NCI-H1092 (cell line): ENCODE measurements at regions not wholly inside any gene's neighbourhood (a gene's known extent, or its start where the extent isn't known, plus 50 kb on each side); places are given as distances from the start of the nearest gene placed in this dataset.
A peak's percentile ranks its signal among the peaks of the same experiment; 100 is the strongest.
"Not testable (repeated sequence)": the region's sequence is repeated elsewhere in the genome, so short reads cannot be mapped to it uniquely, and the experiment has no call there.

Experiments
- DNase-seq: peaks from one replicate; lab custom pipeline; 2025; lab: John Stamatoyannopoulos, UW

DNA sequence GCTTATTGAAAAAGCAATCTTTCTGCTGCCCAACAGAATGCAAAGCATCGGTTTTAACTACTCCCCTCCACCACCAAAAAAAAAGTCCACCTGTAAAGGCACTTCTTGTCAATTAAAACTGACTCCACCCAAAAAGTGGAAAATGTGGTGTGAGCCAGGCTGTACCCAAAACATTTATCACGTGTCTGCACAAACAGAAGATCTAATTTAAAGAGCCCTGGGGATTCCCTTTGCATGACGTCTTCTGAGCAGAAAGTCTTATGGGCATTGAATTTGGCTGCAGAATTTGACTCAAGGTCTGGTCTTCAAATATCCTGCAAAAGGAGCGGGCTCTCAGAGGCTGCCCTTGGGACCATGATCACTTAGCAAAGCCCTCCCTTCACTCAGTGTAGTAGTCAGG is 358.3 kb upstream of the KLHL29 start:
- DNase-seq, result no peak

DNA sequence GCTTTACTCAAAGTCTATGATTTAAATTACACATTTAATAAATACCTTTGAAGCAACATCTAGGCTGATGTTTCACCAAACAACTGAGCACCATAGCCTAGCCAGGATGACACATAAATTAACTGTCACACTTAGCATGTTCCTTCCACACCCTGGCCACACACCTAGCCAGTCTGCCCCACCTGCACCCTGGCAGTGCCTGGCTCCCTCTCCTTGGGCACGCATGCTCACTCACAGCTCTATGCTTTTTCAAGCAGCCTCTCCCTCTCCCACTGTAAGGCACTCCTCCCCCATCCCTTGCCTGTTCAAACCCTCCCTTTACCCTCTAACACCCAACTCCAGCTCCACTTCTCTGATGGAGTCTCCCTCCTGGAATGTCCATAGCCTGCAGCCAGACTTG is 357.6 kb upstream of the KLHL29 start:
- DNase-seq, result no peak

DNA sequence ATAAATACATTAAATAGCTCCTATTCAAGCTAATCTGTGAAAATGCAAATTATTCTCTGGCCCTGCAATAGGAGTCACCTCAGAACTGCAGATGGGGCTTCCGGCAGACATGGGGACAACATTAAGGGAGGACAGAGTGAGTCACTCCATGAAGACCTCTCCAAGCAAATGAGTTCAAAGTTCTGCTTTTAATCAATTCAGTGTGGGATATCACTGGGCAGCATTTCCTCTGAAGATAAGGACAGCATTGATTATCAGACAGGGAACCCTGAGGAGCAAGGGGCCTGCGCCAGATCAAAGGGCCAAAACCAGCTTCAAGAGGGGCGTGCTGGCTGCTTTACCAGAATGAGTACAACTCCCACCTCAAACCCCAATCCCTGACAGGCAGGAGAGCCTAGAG is 356.9 kb upstream of the KLHL29 start:
- no peak for DNase-seq

DNA sequence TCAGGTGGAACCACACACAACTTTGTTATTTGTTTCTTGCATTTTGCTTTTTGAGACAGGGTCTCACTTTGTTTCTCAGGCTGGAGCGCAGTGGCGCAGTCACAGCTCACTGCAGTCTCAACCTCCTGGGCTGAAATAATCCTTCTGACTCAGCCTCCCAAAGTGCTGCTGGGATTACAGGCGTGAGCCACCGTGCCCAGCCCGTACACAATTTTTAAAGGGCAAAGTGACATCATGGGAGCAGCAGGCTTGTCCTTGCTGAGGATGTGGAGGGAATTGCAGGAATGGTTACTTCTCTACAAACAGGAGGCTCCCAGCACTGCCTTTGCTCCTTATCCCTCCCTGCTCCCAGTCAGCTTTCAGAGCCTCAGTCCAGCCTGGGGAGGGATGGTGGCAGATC is 355.9 kb upstream of the KLHL29 start:
- no peak for DNase-seq

DNA sequence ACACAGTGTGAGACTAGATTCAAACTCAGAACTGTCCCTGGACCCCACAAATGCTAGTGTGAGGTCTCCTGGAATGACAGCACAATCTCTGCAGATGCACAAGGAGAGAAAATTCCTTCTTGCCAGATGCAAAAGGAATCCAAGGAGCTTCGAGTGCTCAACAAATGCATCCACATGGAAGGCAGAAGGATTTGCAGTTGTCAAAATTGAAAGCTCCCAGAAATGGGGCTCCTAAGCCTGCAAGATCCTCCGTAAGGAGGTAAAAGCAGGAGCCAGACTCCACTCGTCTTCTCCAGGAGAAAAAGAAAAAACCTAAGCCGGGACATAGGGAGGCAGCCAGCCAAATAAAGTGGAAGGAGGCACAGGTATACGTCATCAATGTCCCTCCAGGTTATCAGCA is 355.0 kb upstream of the KLHL29 start:
- no peak for DNase-seq

DNA sequence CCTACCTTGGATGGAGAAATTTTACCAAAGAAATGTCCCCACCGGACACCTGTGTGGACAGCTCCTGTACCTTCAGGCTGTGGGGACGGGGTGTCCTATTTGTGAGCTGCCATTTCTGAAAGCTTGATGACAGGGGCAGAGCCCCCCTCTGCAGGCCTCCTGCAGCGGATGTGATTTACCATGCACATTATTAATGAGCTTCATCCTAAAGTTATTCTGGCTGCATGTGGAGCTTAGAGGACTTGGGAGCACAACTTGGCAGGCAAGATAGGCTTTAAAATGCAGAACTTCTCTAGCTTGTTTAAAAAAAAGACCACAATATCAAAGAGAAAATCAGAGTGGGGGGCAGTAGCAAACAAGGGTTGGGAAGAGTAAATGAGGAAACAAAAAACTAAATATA is 350.0 kb upstream of the KLHL29 start:
- no peak for DNase-seq

DNA sequence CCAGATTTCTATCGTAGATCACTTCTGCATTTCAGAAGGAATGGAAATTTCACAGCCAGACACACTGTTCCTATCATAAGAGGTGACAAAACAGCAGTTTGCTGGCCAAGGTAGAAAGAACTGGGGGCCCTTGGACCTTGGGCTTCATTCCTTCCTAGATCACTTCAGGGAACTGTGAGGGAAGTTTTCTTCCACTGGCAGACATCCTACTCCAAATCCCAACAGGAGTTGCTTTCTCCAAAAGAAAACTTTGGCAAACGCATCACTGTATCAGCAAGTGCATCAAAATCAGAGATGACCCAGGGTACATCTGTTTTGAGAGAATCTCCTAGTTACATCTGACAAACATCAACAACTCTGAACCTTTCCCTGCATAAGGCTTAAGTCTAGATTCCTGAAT is 348.4 kb upstream of the KLHL29 start:
- no peak for DNase-seq

DNA sequence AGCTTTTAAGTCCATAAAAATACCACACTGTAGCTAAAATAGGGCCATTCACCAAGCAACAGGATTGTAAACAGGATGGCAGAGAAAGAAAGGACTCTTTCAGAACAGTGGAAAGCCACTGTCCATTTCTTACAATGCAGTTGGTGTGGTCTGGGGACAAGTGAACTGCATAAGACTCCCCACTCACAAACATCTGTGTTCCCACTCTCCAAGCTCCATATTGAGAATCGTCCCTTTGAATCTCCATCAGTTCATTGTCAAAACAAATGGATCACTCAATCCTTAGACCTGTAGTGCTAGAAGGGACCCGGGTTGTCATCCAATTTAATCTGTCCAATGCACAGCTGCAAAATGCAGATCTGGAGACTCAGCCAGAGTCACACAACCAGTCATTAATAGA is 347.4 kb upstream of the KLHL29 start:
- DNase-seq, result no peak

DNA sequence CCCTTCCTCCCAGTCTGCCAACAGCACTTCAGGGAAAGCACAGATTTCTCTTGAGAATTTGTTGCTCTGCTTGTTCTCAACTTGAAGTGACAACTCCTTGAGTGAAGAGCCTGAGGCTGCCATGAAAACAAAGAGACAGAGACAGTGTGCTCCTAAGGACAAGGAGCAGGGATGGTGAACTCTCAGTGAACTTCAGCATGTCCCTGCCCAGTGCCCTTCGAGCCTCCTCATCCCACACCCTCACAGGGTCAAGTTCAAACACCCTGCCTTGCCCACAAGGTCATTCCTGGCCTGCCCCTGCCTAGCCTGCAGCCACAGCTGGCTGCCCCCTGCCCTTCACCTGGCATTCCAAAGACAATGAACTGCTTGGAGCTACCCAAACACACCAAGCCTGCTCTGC is 343.5 kb upstream of the KLHL29 start:
- no peak for DNase-seq

DNA sequence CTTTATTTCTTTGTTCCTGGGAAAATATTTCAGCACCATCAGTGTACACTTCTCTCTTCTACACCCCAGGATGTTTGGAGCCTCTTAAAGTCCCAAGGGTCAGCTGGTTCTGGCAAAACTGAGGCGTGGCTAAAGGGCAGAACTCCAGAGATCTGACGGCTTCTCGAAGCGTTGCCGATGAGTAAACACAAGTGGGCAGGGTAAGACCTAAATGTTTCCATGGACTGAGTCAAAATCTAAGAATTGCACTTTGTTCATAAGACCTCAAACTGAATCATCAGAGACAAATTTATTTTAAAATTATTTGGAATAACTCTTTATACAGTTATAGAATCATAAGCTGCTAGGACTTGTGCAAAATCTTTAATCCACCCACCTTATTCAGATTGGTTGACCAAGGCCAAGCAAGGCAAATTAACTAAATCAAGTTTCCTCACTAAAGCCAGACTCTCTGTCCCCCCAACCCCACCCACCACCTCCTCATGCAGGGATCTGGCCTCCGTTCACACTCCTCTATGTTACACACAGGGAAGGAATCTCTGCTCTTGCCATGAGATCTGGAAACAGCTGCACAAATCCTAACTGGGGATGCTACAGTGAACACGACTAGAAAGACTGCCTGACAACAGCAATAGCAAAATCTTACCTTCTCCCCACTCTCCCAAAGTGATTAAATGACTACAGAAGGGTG is 342.6 kb upstream of the KLHL29 start:
- DNase-seq, result no peak

DNA sequence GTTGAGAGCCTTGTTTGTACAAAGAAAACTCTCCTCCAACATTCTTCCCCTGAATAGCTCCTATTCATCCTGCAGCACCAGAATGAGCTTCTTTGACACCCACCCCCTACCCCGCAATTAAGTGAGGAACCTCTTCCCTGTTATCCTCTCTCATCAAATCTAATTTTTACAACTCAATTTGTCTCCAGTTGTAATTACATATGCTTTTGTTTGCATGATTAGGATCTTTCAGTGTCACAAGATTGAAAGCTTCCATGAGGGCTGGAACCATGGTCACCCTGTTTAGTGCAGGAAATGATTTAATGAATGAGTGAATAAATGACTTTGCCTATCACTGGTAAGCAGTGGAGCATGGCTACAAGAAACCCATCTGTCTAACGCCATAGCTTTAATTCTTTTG is 334.6 kb upstream of the KLHL29 start:
- DNase-seq, result no peak

DNA sequence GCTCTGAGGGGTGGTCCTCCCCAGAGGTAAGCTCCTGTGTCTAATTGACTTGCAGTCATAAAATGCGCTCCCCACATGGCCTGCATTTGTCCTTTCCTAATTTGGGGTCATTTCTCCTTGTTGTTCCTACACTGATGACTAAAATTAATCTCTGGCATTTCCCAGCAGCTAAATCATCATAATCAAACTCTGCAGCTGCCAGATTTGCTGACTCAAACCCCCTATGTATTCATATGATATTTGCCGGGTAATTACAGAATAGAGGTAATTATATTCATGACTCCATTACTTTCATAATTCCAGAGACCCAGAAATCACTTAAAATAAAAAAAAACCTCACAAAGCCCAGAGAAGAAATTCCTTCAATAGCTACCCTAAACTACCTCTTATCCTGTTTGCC is 331.4 kb upstream of the KLHL29 start:
- DNase-seq, result no peak

DNA sequence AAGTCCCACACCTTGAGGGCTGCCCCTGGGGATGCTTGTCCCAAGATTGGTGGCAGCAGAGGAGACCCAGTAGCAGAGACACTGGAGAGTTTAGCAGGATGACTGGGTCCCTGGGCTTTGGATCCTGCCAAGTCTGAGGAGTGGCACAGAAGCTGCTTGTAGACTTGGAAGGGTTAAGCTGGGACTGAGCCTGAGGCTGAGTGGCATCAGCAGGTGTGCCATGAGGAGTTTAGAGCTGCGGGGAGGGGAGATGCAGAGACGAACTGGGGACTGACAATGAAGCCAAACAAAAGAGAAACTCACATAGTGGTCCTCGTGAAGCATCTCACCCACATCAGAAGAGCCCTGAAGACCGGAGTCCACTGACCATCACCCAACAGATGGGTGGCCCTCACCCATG is 329.7 kb upstream of the KLHL29 start:
- DNase-seq, result no peak

DNA sequence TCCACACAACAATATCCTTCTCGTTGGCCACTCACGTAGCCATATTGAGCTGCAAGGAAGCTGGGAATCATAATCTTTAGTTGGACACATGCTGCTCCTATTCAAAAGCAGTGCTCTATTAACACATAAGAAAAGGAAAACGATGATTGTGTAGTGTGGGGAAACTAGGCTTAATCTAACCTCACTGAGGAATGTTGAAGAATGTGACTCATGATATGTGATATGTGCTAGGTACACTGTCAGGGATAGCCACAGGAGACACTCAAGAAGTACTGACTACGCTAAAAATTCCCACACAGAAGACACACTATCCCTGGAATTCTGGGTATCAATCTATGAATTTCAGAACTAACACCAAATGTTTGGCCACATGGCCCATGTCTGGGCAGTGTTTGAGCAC is 328.1 kb upstream of the KLHL29 start:
- not testable (repeated sequence) for DNase-seq

DNA sequence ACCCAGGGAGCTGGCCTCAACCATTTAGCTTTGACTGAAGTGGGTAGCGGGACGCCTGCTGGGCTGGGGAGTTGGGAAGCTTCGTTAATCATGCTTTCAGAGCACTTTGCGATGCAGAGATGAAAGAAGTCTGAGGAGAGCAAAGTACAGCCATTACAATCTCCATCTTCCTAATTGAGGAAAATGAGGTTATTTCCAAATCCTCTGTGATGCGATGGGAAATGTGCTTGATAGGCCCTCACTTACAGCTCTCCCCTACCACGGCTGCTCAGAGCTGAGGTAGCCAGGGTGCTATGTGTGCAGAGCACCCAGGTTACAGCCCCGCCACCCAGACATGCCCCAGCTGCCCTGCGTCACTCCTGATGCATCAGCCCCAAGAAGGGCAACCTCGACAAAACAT is 326.5 kb upstream of the KLHL29 start:
- DNase-seq, result no peak

DNA sequence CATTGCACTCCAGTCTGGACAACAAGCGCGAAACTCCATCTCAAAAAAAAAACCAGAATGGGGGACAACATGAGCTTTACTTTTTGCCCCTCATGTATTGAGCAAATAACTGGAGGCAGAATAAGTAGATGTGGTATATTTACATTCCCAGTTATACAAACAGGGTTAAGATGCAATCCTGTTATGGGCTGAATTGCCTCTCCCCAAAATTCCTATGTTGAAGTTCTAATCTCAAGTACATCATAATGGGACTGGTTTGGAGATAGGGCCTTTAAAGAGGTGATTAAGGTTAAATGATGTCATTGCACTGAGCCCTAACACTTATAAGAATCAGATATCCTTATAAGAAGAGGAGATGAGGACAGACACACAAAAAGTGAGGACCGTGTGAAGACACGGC is 319.8 kb upstream of the KLHL29 start:
- DNase-seq, result no peak

DNA sequence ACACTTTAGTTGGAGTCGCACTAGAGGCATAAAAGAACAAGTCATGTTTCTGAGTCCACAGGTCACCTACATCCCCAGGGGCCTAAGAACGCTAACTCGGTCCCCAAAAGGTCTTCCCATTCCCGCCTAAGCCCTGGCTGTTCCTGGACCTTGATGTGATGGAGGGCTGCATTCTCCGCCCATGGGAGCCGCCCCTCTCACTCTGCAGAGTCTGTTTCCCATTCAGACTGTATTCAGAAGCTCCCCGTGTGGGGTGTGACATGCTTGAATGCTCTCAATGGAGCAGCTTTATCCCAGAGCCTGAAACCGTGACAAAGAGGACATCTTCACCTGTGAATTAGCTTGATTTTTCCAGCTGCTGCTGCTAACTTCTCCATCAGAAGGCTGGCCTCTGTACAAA is 319.0 kb upstream of the KLHL29 start:
- DNase-seq, result no peak

DNA sequence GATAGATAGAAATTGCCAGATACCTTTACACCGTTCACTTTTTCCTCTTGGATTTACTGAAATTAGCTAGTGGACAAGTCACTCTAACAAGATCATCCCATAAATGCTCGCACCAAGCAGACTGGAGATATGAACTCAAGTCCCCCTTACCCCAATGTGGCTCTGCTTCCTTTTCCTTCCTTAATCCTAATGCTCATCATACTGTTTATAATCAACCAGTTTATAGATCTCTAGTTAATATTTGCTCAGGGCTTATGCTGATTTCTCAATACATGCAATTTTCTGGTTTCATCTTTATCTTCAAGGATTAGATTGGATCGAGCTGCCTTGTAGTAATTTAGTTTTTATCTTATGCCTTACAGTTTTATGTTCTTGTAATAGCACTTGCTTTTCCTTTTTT is 318.3 kb upstream of the KLHL29 start:
- DNase-seq, result no peak

DNA sequence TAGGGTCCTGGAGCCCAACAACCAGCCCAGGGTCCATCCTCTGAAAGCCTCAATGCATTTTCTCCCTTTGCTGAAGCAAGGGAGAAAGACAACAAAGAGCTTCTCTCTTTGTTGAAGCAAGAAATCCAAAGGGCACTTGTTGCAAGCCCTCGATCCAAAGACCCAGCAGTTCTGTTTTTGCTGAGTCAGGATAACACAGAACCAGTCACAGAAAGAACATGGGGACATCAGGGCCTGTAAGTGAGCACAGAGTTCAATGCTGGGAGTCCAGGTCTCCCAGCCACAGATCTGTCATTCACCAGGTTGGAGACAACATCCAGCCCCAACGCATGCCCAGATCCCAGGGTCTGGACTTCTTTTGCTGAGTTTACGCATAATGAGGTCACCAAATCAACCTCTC is 315.8 kb upstream of the KLHL29 start:
- no peak for DNase-seq

DNA sequence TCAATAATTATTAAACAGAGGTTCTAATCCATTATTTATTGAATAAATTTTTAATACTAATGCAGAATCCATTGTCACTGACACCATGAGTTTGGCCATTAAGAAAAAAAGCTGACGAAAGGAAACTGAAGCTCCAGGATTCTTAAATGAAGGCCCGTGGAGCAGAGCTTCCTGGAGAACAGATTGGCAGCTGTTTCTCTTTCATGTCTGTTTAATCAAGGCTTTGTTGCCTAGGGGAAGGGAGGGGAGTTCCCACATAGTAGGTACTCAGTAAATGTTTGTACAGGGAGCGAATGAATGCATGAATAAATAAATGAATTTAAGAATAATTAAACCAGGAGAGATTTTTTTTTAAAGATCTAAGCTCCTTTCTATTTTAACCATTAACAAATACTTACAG is 315.1 kb upstream of the KLHL29 start:
- peak; percentile 13 for DNase-seq

DNA sequence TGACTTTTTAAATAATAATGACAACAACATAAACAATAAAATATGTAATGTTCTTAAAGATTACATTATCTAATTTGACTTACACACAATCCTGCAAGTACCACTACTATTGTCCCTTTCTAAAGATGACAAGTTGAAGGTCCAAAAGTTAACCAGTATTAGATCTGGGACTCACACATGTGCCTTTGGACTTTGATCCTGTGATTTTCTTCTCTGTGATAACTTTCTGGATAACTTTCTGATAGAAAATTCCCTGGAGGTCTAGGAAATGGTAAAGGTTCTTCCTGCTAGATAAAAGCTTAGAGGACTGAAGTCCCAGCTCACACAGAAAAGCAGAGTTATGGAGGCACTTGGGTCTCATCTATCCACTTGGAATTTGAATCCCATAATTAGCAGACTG is 311.9 kb upstream of the KLHL29 start:
- DNase-seq, result no peak

DNA sequence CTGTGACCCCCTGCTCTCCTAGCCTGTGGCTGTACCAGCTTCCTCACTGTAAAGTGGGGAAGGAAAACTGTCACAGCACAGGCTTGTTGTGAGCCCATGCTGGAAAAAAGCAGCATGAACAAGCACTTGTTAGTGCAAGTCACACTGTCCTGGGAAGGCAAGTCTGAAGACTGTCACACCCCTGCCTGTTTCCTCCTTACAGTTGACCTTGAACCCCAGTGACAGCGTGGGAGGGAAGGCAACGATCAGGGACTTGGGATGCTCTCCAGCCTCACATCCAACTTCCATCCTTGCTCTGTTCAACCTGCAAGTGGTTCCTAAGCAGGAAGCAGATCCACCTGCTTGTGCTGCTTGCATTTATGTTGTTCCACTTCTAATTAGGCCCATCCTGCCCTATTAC is 311.3 kb upstream of the KLHL29 start:
- no peak for DNase-seq

DNA sequence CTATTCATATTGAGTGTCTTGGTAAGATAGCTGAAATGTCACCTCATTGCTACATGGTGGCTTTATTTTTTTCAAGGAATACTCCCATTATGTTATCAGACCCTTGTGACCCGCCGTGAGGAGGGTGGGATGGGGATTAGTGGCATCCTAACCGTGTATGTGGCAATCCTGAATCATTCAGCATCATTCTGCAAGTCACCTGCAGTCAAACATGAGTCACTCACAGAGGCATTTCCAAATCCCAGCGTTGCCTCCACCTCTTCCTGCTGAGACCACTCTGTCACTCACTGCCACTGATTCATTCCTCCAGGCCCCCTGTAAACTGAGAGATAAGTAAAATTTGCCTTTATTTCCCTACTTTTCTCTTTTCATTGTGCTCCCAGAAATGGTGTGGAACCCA is 307.4 kb upstream of the KLHL29 start:
- DNase-seq, result no peak

DNA sequence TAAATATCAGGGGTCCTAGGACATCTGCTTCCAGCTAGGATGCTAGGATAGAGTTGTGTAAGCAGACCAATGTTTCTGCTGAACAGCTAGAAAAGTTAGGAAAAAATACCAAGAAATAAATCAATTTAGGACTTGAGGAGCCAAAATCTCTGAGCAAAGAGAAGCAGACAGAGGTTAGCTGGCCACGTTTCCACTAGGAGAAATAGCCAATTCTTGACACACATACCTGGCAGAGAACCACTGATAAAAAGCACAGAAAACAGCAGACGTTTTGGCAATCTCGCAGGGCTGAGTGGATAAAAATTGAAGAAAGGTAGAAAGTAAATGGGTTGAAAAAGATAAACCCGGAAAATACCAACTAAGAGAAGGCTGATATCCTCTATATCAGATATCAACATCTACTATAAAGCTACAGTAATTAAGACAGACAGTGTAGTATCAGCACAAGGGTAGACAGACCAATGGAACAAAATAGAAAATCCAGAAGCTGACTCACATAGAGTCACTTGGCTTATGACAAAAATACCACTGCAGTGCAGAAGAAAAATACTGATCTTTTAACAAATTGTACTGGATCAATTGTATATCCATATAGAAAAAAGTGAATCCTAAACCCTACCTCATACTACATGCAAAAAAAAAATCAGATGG is 306.1 kb upstream of the KLHL29 start:
- no peak for DNase-seq
